ENCODE measurements at regions not wholly inside any gene's neighbourhood (a gene's known extent, or its start where the extent isn't known, plus 50 kb on each side); places are given as distances from the start of the nearest gene placed in this dataset.
A peak's percentile ranks its signal among the peaks of the same experiment; 100 is the strongest.

- Histone ChIP-seq H2AFZ (ENCODE audit: low read length, unreplicated experiment) (peak overlapping the region; percentile 48), H3K79me2 (ENCODE audit: control insufficient read depth, insufficient read depth, low read length, unreplicated experiment) (no peaks in the 10 kb centered on the region), H3K4me3 (ENCODE audit: low read depth, low read length) (peak overlapping the region; percentile 62), H3K4me1 (ENCODE audit: control insufficient read depth, insufficient read depth, low read length, unreplicated experiment) (peaks cover 7% of the 10 kb centered on the region), H3K36me3 (ENCODE audit: insufficient read depth, low read length) (no peaks in the 10 kb centered on the region), H3K27me3 (ENCODE audit: insufficient read depth, low read length) (no peaks in the 10 kb centered on the region), H3K27ac (ENCODE audit: low read depth, low read length) (no peak overlapping the region)
Measured at GRCh38 chr20:11544029-11544678, 373.5 kb upstream of the BTBD3 start.

GRCh38 chr20:11546939-11547338 is 370.8 kb upstream of the BTBD3 start:
- H3K4me3 ChIP-seq (ENCODE audit: low read depth, low read length): no peak overlapping the region
- no peaks in the 10 kb centered on the region for H3K36me3 ChIP-seq (ENCODE audit: insufficient read depth, low read length)
- no peaks in the 10 kb centered on the region for H3K27me3 ChIP-seq (ENCODE audit: insufficient read depth, low read length)
- H3K27ac ChIP-seq (ENCODE audit: low read depth, low read length): no peak overlapping the region
- H3K79me2 ChIP-seq (ENCODE audit: control insufficient read depth, insufficient read depth, low read length, unreplicated experiment): no peaks in the 10 kb centered on the region
- peaks cover 7% of the 10 kb centered on the region for H3K4me1 ChIP-seq (ENCODE audit: control insufficient read depth, insufficient read depth, low read length, unreplicated experiment)
- no peak overlapping the region for H2AFZ ChIP-seq (ENCODE audit: low read length, unreplicated experiment)

GRCh38 chr20:11549172-11550103 is 368.3 kb upstream of the BTBD3 start:
- H3K79me2 ChIP-seq (ENCODE audit: control insufficient read depth, insufficient read depth, low read length, unreplicated experiment): no peaks in the 10 kb centered on the region
- H3K4me1 ChIP-seq (ENCODE audit: control insufficient read depth, insufficient read depth, low read length, unreplicated experiment): no peaks in the 10 kb centered on the region
- H2AFZ ChIP-seq (ENCODE audit: low read length, unreplicated experiment): no peak overlapping the region
- no peak overlapping the region for H3K27ac ChIP-seq (ENCODE audit: low read depth, low read length)
- H3K27me3 ChIP-seq (ENCODE audit: insufficient read depth, low read length): no peaks in the 10 kb centered on the region
- no peaks in the 10 kb centered on the region for H3K36me3 ChIP-seq (ENCODE audit: insufficient read depth, low read length)
- no peak overlapping the region for H3K4me3 ChIP-seq (ENCODE audit: low read depth, low read length)

- no peak overlapping the region for H2AFZ ChIP-seq (ENCODE audit: low read length, unreplicated experiment)
- H3K27me3 ChIP-seq (ENCODE audit: insufficient read depth, low read length): no peaks in the 10 kb centered on the region
- no peak overlapping the region for H3K27ac ChIP-seq (ENCODE audit: low read depth, low read length)
- no peaks in the 10 kb centered on the region for H3K79me2 ChIP-seq (ENCODE audit: control insufficient read depth, insufficient read depth, low read length, unreplicated experiment)
- no peaks in the 10 kb centered on the region for H3K36me3 ChIP-seq (ENCODE audit: insufficient read depth, low read length)
- H3K4me1 ChIP-seq (ENCODE audit: control insufficient read depth, insufficient read depth, low read length, unreplicated experiment): no peaks in the 10 kb centered on the region
- no peak overlapping the region for H3K4me3 ChIP-seq (ENCODE audit: low read depth, low read length)
Measured at GRCh38 chr20:11550657-11551338, 366.9 kb upstream of the BTBD3 start.

GRCh38 chr20:11551479-11551878 is 366.2 kb upstream of the BTBD3 start:
- Histone ChIP-seq H2AFZ (ENCODE audit: low read length, unreplicated experiment) (no peak overlapping the region), H3K27me3 (ENCODE audit: insufficient read depth, low read length) (no peaks in the 10 kb centered on the region), H3K4me3 (ENCODE audit: low read depth, low read length) (no peak overlapping the region), H3K36me3 (ENCODE audit: insufficient read depth, low read length) (no peaks in the 10 kb centered on the region), H3K4me1 (ENCODE audit: control insufficient read depth, insufficient read depth, low read length, unreplicated experiment) (no peaks in the 10 kb centered on the region), H3K79me2 (ENCODE audit: control insufficient read depth, insufficient read depth, low read length, unreplicated experiment) (no peaks in the 10 kb centered on the region), H3K27ac (ENCODE audit: low read depth, low read length) (no peak overlapping the region)

GRCh38 chr20:11553603-11554002 is 364.1 kb upstream of the BTBD3 start:
- Histone ChIP-seq H3K36me3 (ENCODE audit: insufficient read depth, low read length) (no peaks in the 10 kb centered on the region), H3K79me2 (ENCODE audit: control insufficient read depth, insufficient read depth, low read length, unreplicated experiment) (no peaks in the 10 kb centered on the region), H3K27ac (ENCODE audit: low read depth, low read length) (no peak overlapping the region), H3K4me3 (ENCODE audit: low read depth, low read length) (no peak overlapping the region), H3K27me3 (ENCODE audit: insufficient read depth, low read length) (no peaks in the 10 kb centered on the region), H2AFZ (ENCODE audit: low read length, unreplicated experiment) (peak overlapping the region; percentile 75), H3K4me1 (ENCODE audit: control insufficient read depth, insufficient read depth, low read length, unreplicated experiment) (no peaks in the 10 kb centered on the region)

GRCh38 chr20:11555510-11555909 is 362.2 kb upstream of the BTBD3 start:
- H3K36me3 ChIP-seq (ENCODE audit: insufficient read depth, low read length): no peaks in the 10 kb centered on the region
- no peak overlapping the region for H2AFZ ChIP-seq (ENCODE audit: low read length, unreplicated experiment)
- H3K79me2 ChIP-seq (ENCODE audit: control insufficient read depth, insufficient read depth, low read length, unreplicated experiment): no peaks in the 10 kb centered on the region
- H3K4me3 ChIP-seq (ENCODE audit: low read depth, low read length): no peak overlapping the region
- H3K27ac ChIP-seq (ENCODE audit: low read depth, low read length): no peak overlapping the region
- no peaks in the 10 kb centered on the region for H3K4me1 ChIP-seq (ENCODE audit: control insufficient read depth, insufficient read depth, low read length, unreplicated experiment)
- H3K27me3 ChIP-seq (ENCODE audit: insufficient read depth, low read length): no peaks in the 10 kb centered on the region

- no peak overlapping the region for H3K27ac ChIP-seq (ENCODE audit: low read depth, low read length)
- H3K4me1 ChIP-seq (ENCODE audit: control insufficient read depth, insufficient read depth, low read length, unreplicated experiment): no peaks in the 10 kb centered on the region
- no peak overlapping the region for H3K4me3 ChIP-seq (ENCODE audit: low read depth, low read length)
- no peaks in the 10 kb centered on the region for H3K36me3 ChIP-seq (ENCODE audit: insufficient read depth, low read length)
- H2AFZ ChIP-seq (ENCODE audit: low read length, unreplicated experiment): no peak overlapping the region
- H3K27me3 ChIP-seq (ENCODE audit: insufficient read depth, low read length): 0 out of 2 replicates have a peak, but pooled peaks cover 2% of the 10 kb centered on the region
- no peaks in the 10 kb centered on the region for H3K79me2 ChIP-seq (ENCODE audit: control insufficient read depth, insufficient read depth, low read length, unreplicated experiment)
Measured at GRCh38 chr20:11556410-11556809, 361.3 kb upstream of the BTBD3 start.

- H3K79me2 ChIP-seq (ENCODE audit: control insufficient read depth, insufficient read depth, low read length, unreplicated experiment): no peaks in the 10 kb centered on the region
- H3K4me1 ChIP-seq (ENCODE audit: control insufficient read depth, insufficient read depth, low read length, unreplicated experiment): no peaks in the 10 kb centered on the region
- H3K36me3 ChIP-seq (ENCODE audit: insufficient read depth, low read length): no peaks in the 10 kb centered on the region
- peaks cover 57% of the 10 kb centered on the region for H3K27me3 ChIP-seq (ENCODE audit: insufficient read depth, low read length)
- H2AFZ ChIP-seq (ENCODE audit: low read length, unreplicated experiment): no peak overlapping the region
- H3K4me3 ChIP-seq (ENCODE audit: low read depth, low read length): no peak overlapping the region
- no peak overlapping the region for H3K27ac ChIP-seq (ENCODE audit: low read depth, low read length)
Measured at GRCh38 chr20:11564491-11564890, 353.2 kb upstream of the BTBD3 start.

GRCh38 chr20:11569163-11569562 is 348.5 kb upstream of the BTBD3 start:
- Histone ChIP-seq H3K27ac (ENCODE audit: low read depth, low read length) (no peak overlapping the region), H3K79me2 (ENCODE audit: control insufficient read depth, insufficient read depth, low read length, unreplicated experiment) (no peaks in the 10 kb centered on the region), H3K4me1 (ENCODE audit: control insufficient read depth, insufficient read depth, low read length, unreplicated experiment) (no peaks in the 10 kb centered on the region), H3K4me3 (ENCODE audit: low read depth, low read length) (no peak overlapping the region), H3K36me3 (ENCODE audit: insufficient read depth, low read length) (no peaks in the 10 kb centered on the region), H3K27me3 (ENCODE audit: insufficient read depth, low read length) (peaks cover 68% of the 10 kb centered on the region), H2AFZ (ENCODE audit: low read length, unreplicated experiment) (no peak overlapping the region)
